Naive thymus-derived CD4-positive, alpha-beta T cell (primary cell): ENCODE measurements at regions not wholly inside any gene's neighbourhood (a gene's known extent, or its start where the extent isn't known, plus 50 kb on each side); places are given as distances from the start of the nearest gene placed in this dataset.
A peak's percentile ranks its signal among the peaks of the same experiment; 100 is the strongest.

ENCODE experiments used
- ATAC-seq: fragments of 150-1000 bp; cut with Tn5 transposase; 2 replicates; pipeline ENCODE4 v1.10.0; 2021; ENCODE audit warnings: mild to moderate bottlenecking, moderate library complexity
- CTCF ChIA-PET: fragments of 350-600 bp; sonication (Branson Sonifier 250); formaldehyde crosslinking; loops from one replicate; lab custom pipeline; 2021; ENCODE audit warnings: antibody characterized with exemption; lab: Charles Lee
- POLR2A ChIA-PET: fragments of 350-600 bp; sonication (Branson Sonifier 250); formaldehyde crosslinking; loops from one replicate; lab custom pipeline; 2021; ENCODE audit warnings: antibody characterized with exemption, inconsistent platforms; lab: Charles Lee
- DNase-seq, 9 donors: peaks; one replicate each; pipeline versions ENCODE4 v3.0.0 to v3.0.0-alpha.2; 2020 to 2022; ENCODE audit warnings: mixed read lengths in 1 of 9
- H3K27ac ChIP-seq: one replicate; pipeline ENCODE4 v1.7.0; 2013; ENCODE audit warnings: mild to moderate bottlenecking, low read depth, low read length, moderate library complexity
- H3K27me3 ChIP-seq, 2 donors: one replicate each; pipeline ENCODE4 v1.7.0; 2013; ENCODE audit warnings: low read length in 2 of 2, mild to moderate bottlenecking in 2 of 2, moderate library complexity in 2 of 2; ENCODE audit not compliant: control insufficient read depth in 2 of 2, insufficient read depth in 2 of 2
- H3K36me3 ChIP-seq, 3 experiments: 1 replicate in 2 of 3; 2 replicates in 1 of 3; pipeline ENCODE4 v1.7.0; 2013; ENCODE audit warnings: low read length in 3 of 3, mild to moderate bottlenecking in 3 of 3, moderate library complexity in 1 of 3; ENCODE audit not compliant: insufficient read depth in 3 of 3, control insufficient read depth in 2 of 3
- H3K4me1 ChIP-seq, 2 donors: one replicate each; pipeline ENCODE4 v1.7.0; 2013; ENCODE audit warnings: low read length in 2 of 2, mild to moderate bottlenecking in 2 of 2, moderate library complexity in 1 of 2; ENCODE audit not compliant: control insufficient read depth in 2 of 2, insufficient read depth in 2 of 2
- H3K4me3 ChIP-seq: 2 replicates; pipeline ENCODE4 v1.7.0; 2013; ENCODE audit warnings: mild to moderate bottlenecking, low read length
- H3K9me3 ChIP-seq, 3 experiments: 1 replicate in 2 of 3; 2 replicates in 1 of 3; pipeline ENCODE4 v1.7.0; 2013; ENCODE audit warnings: low read length in 3 of 3; ENCODE audit not compliant: control insufficient read depth in 2 of 3
- H3K27ac Mint-ChIP-seq, 9 donors: one replicate each; pipeline ENCODE4 v1.8.0; 2020 to 2022; ENCODE audit warnings: mixed read lengths in 9 of 9, mild to moderate bottlenecking in 8 of 9, moderate library complexity in 5 of 9, inconsistent platforms in 2 of 9
- H3K27me3 Mint-ChIP-seq, 5 donors: one replicate each; pipeline ENCODE4 v1.8.0; 2021 to 2022; ENCODE audit warnings: mixed read lengths in 5 of 5, mild to moderate bottlenecking in 1 of 5
- H3K36me3 Mint-ChIP-seq, 5 donors: one replicate each; pipeline ENCODE4 v1.8.0; 2020 to 2022; ENCODE audit warnings: mixed read lengths in 5 of 5, mild to moderate bottlenecking in 3 of 5, inconsistent platforms in 1 of 5
- H3K4me1 Mint-ChIP-seq, 7 donors: one replicate each; pipeline ENCODE4 v1.8.0; 2020 to 2022; ENCODE audit warnings: mixed read lengths in 7 of 7, mild to moderate bottlenecking in 3 of 7, inconsistent platforms in 1 of 7
- H3K4me3 Mint-ChIP-seq, 10 donors: one replicate each; pipeline ENCODE4 v1.8.0; 2020 to 2022; ENCODE audit warnings: mild to moderate bottlenecking in 10 of 10, mixed read lengths in 10 of 10, moderate library complexity in 6 of 10, inconsistent platforms in 2 of 10
- H3K9me3 Mint-ChIP-seq, 11 donors: one replicate each; pipeline ENCODE4 v1.8.0; 2020 to 2022; ENCODE audit warnings: mixed read lengths in 11 of 11, mild to moderate bottlenecking in 4 of 11, inconsistent platforms in 1 of 11, moderate library complexity in 1 of 11
- intact Hi-C, 2 donors: fragments of 100-400 bp; cut with micrococcal nuclease; formaldehyde crosslinking; loops; one replicate each; pipeline ENCODE4 v1.15.1; 2023

DNA sequence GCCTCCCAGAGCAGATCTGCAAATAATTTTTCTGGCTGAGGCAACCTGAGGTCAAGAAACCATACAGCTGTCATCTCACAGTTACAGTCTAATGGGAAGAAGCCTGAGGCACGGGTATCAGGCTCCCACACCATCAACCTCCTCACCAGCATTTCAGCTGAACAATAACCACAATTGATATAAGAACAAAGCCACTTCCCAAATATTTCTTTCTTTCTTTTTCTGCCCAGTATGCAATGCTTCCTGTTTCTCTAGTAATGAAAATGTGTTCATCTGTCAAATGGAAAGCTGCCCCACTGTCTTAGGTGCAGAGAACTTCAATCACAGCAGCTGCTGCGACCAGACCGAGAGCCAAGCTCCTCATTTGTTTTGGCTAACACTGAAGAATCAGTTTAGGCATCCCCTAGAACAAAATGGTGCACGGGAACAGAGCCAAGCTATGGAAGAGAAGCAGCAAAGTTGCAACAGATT, 108.4 kb downstream of the BLID start:
- H3K36me3 ChIP-seq = no peaks in the 10 kb centered on the region
- Mint-ChIP-seq H3K4me3 (no peak overlapping the region), H3K27me3 (peaks cover 0 to 15% (median 0%) of the 10 kb centered on the region in 5 donors), H3K27ac (no peak overlapping the region), H3K36me3 (no peaks in the 10 kb centered on the region), H3K4me1 (peaks cover 0 to 3% (median 0%) of the 10 kb centered on the region in 7 donors), H3K9me3 (peaks cover 0 to 7% (median 0%) of the 10 kb centered on the region in 11 donors)
- H3K27me3 ChIP-seq = no peaks in the 10 kb centered on the region
- no peaks in the 10 kb centered on the region for H3K9me3 ChIP-seq
- ATAC-seq = peak; percentile 24
- CTCF ChIA-PET = no interaction called here
- POLR2A ChIA-PET = no interaction called here
- H3K4me3 ChIP-seq = no peak overlapping the region
- no peak overlapping the region for H3K27ac ChIP-seq
- DNase-seq = no peak
- intact Hi-C loops = no loop called here
- no peaks in the 10 kb centered on the region for H3K4me1 ChIP-seq

DNA sequence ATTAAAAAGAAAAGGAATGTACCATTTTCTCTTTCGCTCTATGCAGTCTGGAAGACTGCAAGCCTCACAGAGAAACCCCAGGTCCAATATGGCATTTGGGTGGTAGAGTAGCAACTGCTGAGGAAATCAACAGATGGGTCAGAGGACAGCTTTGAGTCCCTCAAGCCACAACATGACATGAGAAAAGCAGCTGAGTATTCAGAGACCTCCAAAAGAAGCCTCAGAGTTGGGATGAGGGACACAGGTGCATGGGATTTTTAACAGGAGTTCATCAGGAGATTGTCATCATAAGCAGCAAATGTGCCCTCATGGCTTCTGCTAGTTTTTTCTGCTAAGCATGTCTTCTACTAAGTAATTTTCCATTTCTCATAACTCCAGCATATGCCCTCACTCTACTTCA, 111.6 kb downstream of the BLID start:
- H3K4me3 Mint-ChIP-seq = no peak overlapping the region

DNA sequence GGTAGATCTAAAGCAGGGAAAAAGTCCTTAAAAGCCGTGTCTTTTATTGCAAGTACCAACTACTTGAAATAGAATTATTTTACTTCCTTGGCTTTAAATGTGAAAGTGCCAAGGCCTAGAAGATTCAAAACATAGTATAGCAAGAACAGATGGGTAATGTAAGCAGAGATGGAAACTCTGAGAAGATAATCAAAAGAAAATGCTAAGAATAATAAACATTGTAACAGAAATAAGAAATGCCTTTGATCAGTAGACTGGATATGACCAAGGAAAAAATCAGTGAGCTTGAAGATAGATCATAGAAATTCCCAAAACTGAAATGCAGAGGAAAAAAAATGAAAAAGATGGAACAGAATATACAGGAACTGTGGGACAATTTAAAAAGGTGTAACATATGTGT, 113.1 kb downstream of the BLID start:
- H3K4me3 ChIP-seq = no peak overlapping the region
- Mint-ChIP-seq H3K27ac (no peak overlapping the region), H3K4me1 (peaks cover 0 to 4% (median 0%) of the 10 kb centered on the region in 7 donors), H3K4me3 (no peak overlapping the region), H3K36me3 (no peaks in the 10 kb centered on the region), H3K9me3 (peaks cover 0 to 4% (median 0%) of the 10 kb centered on the region in 11 donors), H3K27me3 (peaks cover 0 to 15% (median 9%) of the 10 kb centered on the region in 5 donors)
- CTCF ChIA-PET = no interaction called here
- POLR2A ChIA-PET = no interaction called here
- H3K9me3 ChIP-seq = no peaks in the 10 kb centered on the region
- no peaks in the 10 kb centered on the region for H3K4me1 ChIP-seq
- intact Hi-C loops = no loop called here
- H3K27me3 ChIP-seq = no peaks in the 10 kb centered on the region
- no peak for DNase-seq
- ATAC-seq = no peak
- no peak overlapping the region for H3K27ac ChIP-seq
- H3K36me3 ChIP-seq = no peaks in the 10 kb centered on the region

More for the DNA sequence above, 111.6 kb downstream of the BLID start:
- POLR2A ChIA-PET = no interaction called here
- CTCF ChIA-PET = no interaction called here
- no peaks in the 10 kb centered on the region for H3K9me3 ChIP-seq
- H3K4me3 ChIP-seq = no peak overlapping the region
- peaks cover 0 to 4% (median 0%) of the 10 kb centered on the region in 7 donors for H3K4me1 Mint-ChIP-seq
- H3K9me3 Mint-ChIP-seq = peaks cover 0 to 4% (median 0%) of the 10 kb centered on the region in 11 donors
- H3K27ac ChIP-seq = no peak overlapping the region
- no peaks in the 10 kb centered on the region for H3K36me3 Mint-ChIP-seq
- intact Hi-C loops = no loop called here
- ATAC-seq (no peak), DNase-seq (no peak)
- no peak overlapping the region for H3K27ac Mint-ChIP-seq
- H3K4me1 ChIP-seq = no peaks in the 10 kb centered on the region
- peaks cover 0 to 15% (median 9%) of the 10 kb centered on the region in 5 donors for H3K27me3 Mint-ChIP-seq
- no peaks in the 10 kb centered on the region for H3K27me3 ChIP-seq
- no peaks in the 10 kb centered on the region for H3K36me3 ChIP-seq

DNA sequence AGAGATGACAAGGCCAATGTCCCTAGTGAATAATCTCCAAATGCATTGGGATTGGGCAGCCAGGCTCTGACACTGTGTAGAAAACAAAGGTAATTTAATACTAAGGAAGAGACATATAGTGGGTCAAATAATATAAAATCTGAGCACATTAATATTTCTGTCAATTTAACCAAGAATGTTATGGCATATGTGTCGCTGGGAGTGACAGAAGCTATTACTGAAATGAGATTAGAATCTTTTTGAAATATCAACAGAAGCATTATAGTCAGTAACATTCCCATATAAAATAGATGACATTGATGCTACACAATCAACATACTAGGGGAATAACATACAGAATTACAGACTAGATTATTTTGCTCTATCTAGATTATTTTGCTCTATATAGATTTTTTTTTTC, 114.0 kb downstream of the BLID start:
- ChIA-PET POLR2A (no interaction called here), CTCF (no interaction called here)
- Mint-ChIP-seq H3K9me3 (peaks cover 0 to 4% (median 0%) of the 10 kb centered on the region in 11 donors), H3K27me3 (peaks cover 0 to 10% (median 5%) of the 10 kb centered on the region in 5 donors), H3K4me3 (no peak overlapping the region), H3K36me3 (no peaks in the 10 kb centered on the region), H3K4me1 (peaks cover 0 to 2% (median 0%) of the 10 kb centered on the region in 7 donors), H3K27ac (no peak overlapping the region)
- Histone ChIP-seq H3K9me3 (no peaks in the 10 kb centered on the region), H3K36me3 (no peaks in the 10 kb centered on the region), H3K27ac (no peak overlapping the region), H3K4me3 (no peak overlapping the region), H3K4me1 (no peaks in the 10 kb centered on the region), H3K27me3 (no peaks in the 10 kb centered on the region)
- no peak for DNase-seq
- intact Hi-C loops = no loop called here
- no peak for ATAC-seq

DNA sequence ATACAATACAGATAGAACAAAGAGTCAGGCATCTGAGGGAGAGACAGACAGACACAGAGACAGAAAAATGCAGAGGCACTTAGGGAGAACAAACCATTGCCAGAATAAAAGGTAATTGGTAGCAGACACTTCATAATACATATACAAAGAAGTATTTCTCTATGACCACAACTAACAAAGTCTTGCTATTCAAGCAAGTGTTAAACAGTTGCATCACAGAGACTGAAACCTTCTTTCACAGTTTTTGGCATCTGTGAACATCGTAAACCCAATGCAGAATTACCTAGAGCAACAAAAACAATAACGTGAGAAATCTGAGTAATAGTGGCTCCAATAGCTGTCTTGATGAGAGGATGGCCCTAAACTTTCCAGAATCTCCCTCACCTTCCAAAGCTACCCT, 116.4 kb downstream of the BLID start:
- Histone ChIP-seq H3K36me3 (no peaks in the 10 kb centered on the region), H3K4me1 (no peaks in the 10 kb centered on the region), H3K27ac (no peak overlapping the region), H3K27me3 (no peaks in the 10 kb centered on the region), H3K9me3 (no peaks in the 10 kb centered on the region), H3K4me3 (no peak overlapping the region)
- Mint-ChIP-seq H3K36me3 (no peaks in the 10 kb centered on the region), H3K4me1 (peaks cover 0 to 1% (median 0%) of the 10 kb centered on the region in 7 donors), H3K27me3 (peaks cover 0 to 9% (median 4%) of the 10 kb centered on the region in 5 donors), H3K9me3 (peaks cover 0 to 4% (median 0%) of the 10 kb centered on the region in 11 donors), H3K27ac (no peak overlapping the region), H3K4me3 (no peak overlapping the region)
- ChIA-PET CTCF (no interaction called here), POLR2A (no interaction called here)
- no peak for ATAC-seq
- intact Hi-C loops = no loop called here
- no peak for DNase-seq

DNA sequence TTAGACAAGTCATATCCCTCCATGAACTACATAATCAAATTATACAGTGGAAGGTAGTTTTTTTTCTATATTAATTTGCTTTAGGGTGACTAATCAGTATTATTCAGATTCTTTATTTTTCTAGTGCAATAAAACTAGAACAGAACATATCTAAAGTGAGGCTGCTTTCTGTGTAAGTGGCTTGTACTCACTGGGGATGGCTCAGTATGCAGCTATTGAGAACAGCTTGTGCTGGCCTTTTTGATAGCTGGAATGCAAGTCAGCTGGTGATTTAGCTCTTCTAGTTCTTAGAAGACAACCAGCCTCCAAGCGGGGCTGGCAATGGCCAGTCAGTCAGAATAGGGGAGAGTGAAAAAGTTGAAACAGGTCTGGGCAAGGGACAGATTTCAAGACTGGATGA, 119.4 kb downstream of the BLID start:
- no peak overlapping the region for H3K4me3 Mint-ChIP-seq
- H3K36me3 ChIP-seq = no peaks in the 10 kb centered on the region
- H3K27me3 ChIP-seq = no peaks in the 10 kb centered on the region
- H3K27me3 Mint-ChIP-seq = peaks cover 0 to 9% (median 2%) of the 10 kb centered on the region in 5 donors
- H3K9me3 ChIP-seq = no peaks in the 10 kb centered on the region
- peaks cover 0 to 1% (median 0%) of the 10 kb centered on the region in 7 donors for H3K4me1 Mint-ChIP-seq
- intact Hi-C loops = no loop called here
- H3K9me3 Mint-ChIP-seq = peaks cover 0 to 7% (median 4%) of the 10 kb centered on the region in 11 donors
- no peak overlapping the region for H3K4me3 ChIP-seq
- DNase-seq (no peak), ATAC-seq (no peak)
- H3K36me3 Mint-ChIP-seq = no peaks in the 10 kb centered on the region
- H3K4me1 ChIP-seq = no peaks in the 10 kb centered on the region
- H3K27ac Mint-ChIP-seq = no peak overlapping the region
- no peak overlapping the region for H3K27ac ChIP-seq
- CTCF ChIA-PET = no interaction called here
- POLR2A ChIA-PET = no interaction called here

DNA sequence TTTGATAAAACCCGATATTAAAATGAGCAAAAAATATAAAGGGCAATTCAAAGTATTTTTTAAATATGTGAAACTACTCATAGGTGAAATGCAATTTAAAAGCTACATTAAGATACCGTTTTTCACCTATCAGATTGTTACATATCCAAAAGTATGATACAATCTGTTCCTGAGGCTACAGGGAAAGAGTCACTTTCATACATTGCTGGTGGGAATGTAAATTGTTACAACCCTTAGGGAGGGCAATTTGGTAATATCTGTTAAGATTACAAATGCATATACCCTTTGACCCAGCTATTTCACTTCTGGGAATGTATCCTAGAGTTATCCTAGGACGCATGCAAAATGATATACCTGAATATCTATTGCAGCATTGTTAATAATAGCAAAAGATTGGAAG, 132.1 kb downstream of the BLID start:
- no peak overlapping the region for H3K4me3 Mint-ChIP-seq
- Histone ChIP-seq H3K36me3 (no peaks in the 10 kb centered on the region), H3K4me3 (no peak overlapping the region), H3K9me3 (no peaks in the 10 kb centered on the region), H3K4me1 (no peaks in the 10 kb centered on the region), H3K27ac (no peak overlapping the region), H3K27me3 (no peaks in the 10 kb centered on the region)
- H3K27ac Mint-ChIP-seq = no peak overlapping the region
- H3K4me1 Mint-ChIP-seq = no peaks in the 10 kb centered on the region
- ATAC-seq (no peak), DNase-seq (no peak)
- H3K36me3 Mint-ChIP-seq = no peaks in the 10 kb centered on the region
- intact Hi-C loops = no loop called here
- POLR2A ChIA-PET = no interaction called here
- CTCF ChIA-PET = no interaction called here
- peaks cover 0 to 11% (median 6%) of the 10 kb centered on the region in 5 donors for H3K27me3 Mint-ChIP-seq
- H3K9me3 Mint-ChIP-seq = peaks cover 0 to 3% (median 0%) of the 10 kb centered on the region in 11 donors
